Endothelial cell of umbilical vein (primary cell): ENCODE measurements at regions not wholly inside any gene's neighbourhood (a gene's known extent, or its start where the extent isn't known, plus 50 kb on each side); places are given as distances from the start of the nearest gene placed in this dataset.

Source experiments
- BruUV-seq: library from RNA; stranded (reverse); fragments of 400-500 nt; replicated peaks from 2 replicates; lab custom pipeline; 2021; lab: Mats Ljungman, UMichigan
- CTCF ChIA-PET: fragments of 300-600, 350-600 bp; sonication (Branson Sonifier 250); formaldehyde crosslinking; loops from one replicate; lab custom pipeline; 2021; ENCODE audit warnings: antibody characterized with exemption, inconsistent platforms; lab: Charles Lee
- POLR2A ChIA-PET: fragments of 300-600, 350-600 bp; sonication (Branson Sonifier 250); formaldehyde crosslinking; loops from one replicate; lab custom pipeline; 2021; ENCODE audit warnings: antibody characterized with exemption, inconsistent platforms; lab: Charles Lee
- DNase-seq: peaks from one replicate; pipeline ENCODE4 v3.0.0-alpha.2; 2011; ENCODE audit warnings: low read depth, low spot score
- FAIRE-seq: peaks from 2 replicates; lab custom pipeline; 2011; peaks lifted over from hg19 to GRCh38; lab: Jason Lieb, UNC
- H2AFZ ChIP-seq: 2 replicates; pipeline ENCODE4 v1.6.0; 2012; ENCODE audit warnings: low read depth, low read length, control low read depth, inconsistent platforms
- H3K27ac ChIP-seq: 2 replicates; pipeline ENCODE4 v1.5.1; 2011; ENCODE audit warnings: low read depth, mild to moderate bottlenecking, control low read depth, low read length, moderate library complexity; ENCODE audit not compliant: insufficient read depth
- H3K27me3 ChIP-seq, 2 experiments: 2 replicates each; pipeline versions ENCODE4 v1.6.0 to v1.6.1; 2011; ENCODE audit warnings: low read length in 2 of 2, mixed read lengths in 1 of 2; ENCODE audit not compliant: control insufficient read depth in 2 of 2, insufficient read depth in 2 of 2
- H3K36me3 ChIP-seq, 2 experiments: 2 replicates in 1 of 2; 3 replicates in 1 of 2; pipeline ENCODE4 v1.5.1; 2011; ENCODE audit warnings: low read length in 2 of 2, mild to moderate bottlenecking in 1 of 2, moderate library complexity in 1 of 2; ENCODE audit not compliant: control insufficient read depth in 2 of 2, insufficient read depth in 2 of 2; ENCODE audit errors: extremely low read depth in 1 of 2
- H3K4me1 ChIP-seq: 3 replicates; pipeline ENCODE4 v1.5.1; 2011; ENCODE audit warnings: mild to moderate bottlenecking, low read length; ENCODE audit not compliant: control insufficient read depth, insufficient read depth; ENCODE audit errors: extremely low read depth
- H3K4me2 ChIP-seq: 2 replicates; pipeline ENCODE4 v1.6.1; 2011; ENCODE audit warnings: low read length, control low read depth, mixed read lengths; ENCODE audit not compliant: insufficient read depth
- H3K4me3 ChIP-seq, 3 experiments: fragments of 200-600 bp in 1 of 3; sonication (generic), shearing (Covaris generic) in 1 of 3; replicated peaks in 1 of 3; 2 replicates each; pipeline ENCODE4 v1.5.1; 2011 to 2016; ENCODE audit warnings: control low read depth in 3 of 3, low read length in 3 of 3, mild to moderate bottlenecking in 2 of 3, inconsistent platforms in 1 of 3, low read depth in 1 of 3, moderate library complexity in 1 of 3; ENCODE audit not compliant: insufficient read depth in 1 of 3
- H3K79me2 ChIP-seq: 2 replicates; pipeline ENCODE4 v1.6.0; 2012; ENCODE audit warnings: low read length, inconsistent platforms; ENCODE audit not compliant: control insufficient read depth, insufficient read depth
- H3K9ac ChIP-seq: replicated peaks from 2 replicates; pipeline ENCODE3; 2011; ENCODE audit warnings: low read length, control low read depth; ENCODE audit not compliant: insufficient read depth; ENCODE audit errors: extremely low read depth
- H3K9me1 ChIP-seq: replicated peaks from 3 replicates; pipeline ENCODE4 v1.6.0; 2011; ENCODE audit warnings: mild to moderate bottlenecking, low read length; ENCODE audit not compliant: control insufficient read depth, insufficient read depth; ENCODE audit errors: extremely low read depth
- H3K9me3 ChIP-seq: replicated peaks from 2 replicates; pipeline ENCODE4 v1.5.1; 2012; ENCODE audit warnings: low read length, inconsistent platforms; ENCODE audit not compliant: control insufficient read depth, insufficient read depth
- H4K20me1 ChIP-seq: replicated peaks from 2 replicates; pipeline ENCODE3; 2011; ENCODE audit warnings: mild to moderate bottlenecking, low read length; ENCODE audit not compliant: control insufficient read depth, insufficient read depth; ENCODE audit errors: extremely low read depth
- EZH2 ChIP-seq: IDR thresholded peaks from 2 replicates; pipeline ENCODE4 v1.6.1; 2012; ENCODE audit warnings: borderline replicate concordance, low read depth, mild to moderate bottlenecking, moderate library complexity, low read length, inconsistent platforms; ENCODE audit not compliant: severe bottlenecking
- FOS ChIP-seq: IDR thresholded peaks from 2 replicates; pipeline ENCODE4 v1.6.1; 2011; ENCODE audit warnings: mild to moderate bottlenecking, low read length, moderate library complexity, borderline replicate concordance; ENCODE audit not compliant: insufficient read depth
- GATA2 ChIP-seq: IDR thresholded peaks from 2 replicates; pipeline ENCODE4 v1.7.0; 2011; ENCODE audit warnings: low read depth, mild to moderate bottlenecking, moderate library complexity, mixed read lengths, low read length; ENCODE audit not compliant: insufficient read length, insufficient read depth
- JUN ChIP-seq: IDR thresholded peaks from 2 replicates; pipeline ENCODE4 v1.6.1; 2011; ENCODE audit warnings: borderline replicate concordance, low read depth; ENCODE audit not compliant: insufficient read length, insufficient read depth
- MYC ChIP-seq: IDR thresholded peaks from one replicate; pipeline ENCODE4 v1.6.1; 2011; ENCODE audit warnings: mild to moderate bottlenecking, low read depth, low read length
- POLR2A ChIP-seq: IDR thresholded peaks from 2 replicates; pipeline ENCODE4 v1.6.1; 2012; ENCODE audit warnings: low read depth, mild to moderate bottlenecking, control low read depth, low read length
- POLR2AphosphoS5 ChIP-seq: IDR thresholded peaks from 2 replicates; pipeline ENCODE4 v1.6.1; 2012; ENCODE audit warnings: low read depth, mild to moderate bottlenecking, control low read depth, low read length, moderate library complexity; ENCODE audit not compliant: insufficient read depth
- dilution Hi-C: fragments of 300-500 bp; cut with MboI; formaldehyde crosslinking; loops from one replicate; pipeline ENCODE4 v1.15.0; 2019; ENCODE audit warnings: low sequenced_read_pairs; ENCODE audit not compliant: extremely low pct_ligation_motif_present
- intact Hi-C: fragments of 100-400 bp; cut with micrococcal nuclease; formaldehyde crosslinking; loops from one replicate; pipeline ENCODE4 v1.10.0; 2022
- TF ChIP-seq, protein P1 (sequence below): IDR thresholded peaks from 2 replicates; pipeline ENCODE4 v1.6.1; 2011; ENCODE audit not compliant: insufficient read depth, insufficient read length
- TF ChIP-seq, protein P2 (sequence below), 2 donors: IDR thresholded peaks; 1 replicate in 1 of 2; 2 replicates in 1 of 2; pipeline ENCODE4 v1.5.1; 2011; ENCODE audit warnings: low read length in 2 of 2, mild to moderate bottlenecking in 2 of 2, moderate library complexity in 2 of 2, control low read depth in 1 of 2, inconsistent platforms in 1 of 2, low read depth in 1 of 2; ENCODE audit not compliant: insufficient read depth in 1 of 2; ENCODE audit errors: extremely low read depth in 1 of 2

DNA sequence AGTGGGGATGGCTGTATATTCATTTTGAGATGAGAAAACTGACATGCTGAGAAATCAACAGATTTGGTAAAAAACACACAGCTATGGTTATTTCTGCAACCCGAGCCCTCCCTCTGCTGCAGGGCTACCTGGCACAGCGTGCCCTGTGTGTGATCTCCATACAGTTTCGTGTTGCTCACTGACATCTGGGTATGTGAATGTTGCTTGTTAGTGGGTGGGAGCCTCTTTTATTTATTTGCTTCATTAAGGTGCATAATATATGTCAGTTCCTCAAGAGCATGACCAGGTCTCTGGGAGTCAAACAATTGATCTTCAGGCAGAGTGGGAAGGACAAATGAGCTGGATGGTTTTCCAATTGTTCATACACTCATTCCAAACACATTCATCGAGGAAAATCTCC lies 139.1 kb upstream of the FHL2 start:
- CTCF ChIA-PET, result interaction anchor here (0.8 to 1.2 kb wide), 5 partner anchors 8 to 45 kb away, joined by 3 to 5 read pairs (median 3); no protein-coding TSS in a partner anchor
- dilution Hi-C loops, result no loop called here

DNA sequence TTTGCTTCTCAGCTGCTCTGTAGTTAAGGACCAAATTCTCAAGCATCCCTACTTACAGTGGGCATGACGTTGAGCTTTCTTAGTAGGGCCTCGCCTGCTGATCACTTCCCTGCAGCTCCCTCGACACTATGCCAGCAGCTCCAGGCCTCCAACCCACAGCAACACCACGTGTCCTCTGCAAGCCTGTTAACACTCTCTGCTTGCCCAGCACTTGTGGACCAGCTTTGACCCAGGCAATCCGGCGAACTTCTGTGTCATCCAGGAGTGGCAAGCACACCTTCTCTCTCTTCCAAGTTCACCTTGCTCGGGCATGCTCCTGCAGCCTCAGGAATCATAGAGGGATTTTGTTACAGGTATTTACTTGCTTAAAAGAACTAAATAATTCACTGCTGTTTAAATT lies 138.6 kb upstream of the FHL2 start:
- FAIRE-seq, result no peak
- Histone ChIP-seq H3K9ac (no peak overlapping the region), H3K9me1 (no peaks in the 10 kb centered on the region), H4K20me1 (no peaks in the 10 kb centered on the region), H3K79me2 (no peaks in the 10 kb centered on the region), H2AFZ (no peak overlapping the region), H3K27ac (no peak overlapping the region), H3K4me3 (no peak overlapping the region), H3K27me3 (peaks cover 6 to 13% of the 10 kb centered on the region in 2 experiments), H3K4me1 (peaks cover 5% of the 10 kb centered on the region), H3K4me2 (no peak overlapping the region), H3K9me3 (no peaks in the 10 kb centered on the region), H3K36me3 (no peaks in the 10 kb centered on the region)
- BruUV-seq, result no TSS peak
- no peak for TF ChIP-seq POLR2AphosphoS5
- TF ChIP-seq MYC, result no peak
- TF ChIP-seq, protein P1, sequence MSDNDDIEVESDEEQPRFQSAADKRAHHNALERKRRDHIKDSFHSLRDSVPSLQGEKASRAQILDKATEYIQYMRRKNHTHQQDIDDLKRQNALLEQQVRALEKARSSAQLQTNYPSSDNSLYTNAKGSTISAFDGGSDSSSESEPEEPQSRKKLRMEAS, result no peak
- TF ChIP-seq EZH2, result no peak
- TF ChIP-seq FOS, result no peak
- TF ChIP-seq, protein P2, sequence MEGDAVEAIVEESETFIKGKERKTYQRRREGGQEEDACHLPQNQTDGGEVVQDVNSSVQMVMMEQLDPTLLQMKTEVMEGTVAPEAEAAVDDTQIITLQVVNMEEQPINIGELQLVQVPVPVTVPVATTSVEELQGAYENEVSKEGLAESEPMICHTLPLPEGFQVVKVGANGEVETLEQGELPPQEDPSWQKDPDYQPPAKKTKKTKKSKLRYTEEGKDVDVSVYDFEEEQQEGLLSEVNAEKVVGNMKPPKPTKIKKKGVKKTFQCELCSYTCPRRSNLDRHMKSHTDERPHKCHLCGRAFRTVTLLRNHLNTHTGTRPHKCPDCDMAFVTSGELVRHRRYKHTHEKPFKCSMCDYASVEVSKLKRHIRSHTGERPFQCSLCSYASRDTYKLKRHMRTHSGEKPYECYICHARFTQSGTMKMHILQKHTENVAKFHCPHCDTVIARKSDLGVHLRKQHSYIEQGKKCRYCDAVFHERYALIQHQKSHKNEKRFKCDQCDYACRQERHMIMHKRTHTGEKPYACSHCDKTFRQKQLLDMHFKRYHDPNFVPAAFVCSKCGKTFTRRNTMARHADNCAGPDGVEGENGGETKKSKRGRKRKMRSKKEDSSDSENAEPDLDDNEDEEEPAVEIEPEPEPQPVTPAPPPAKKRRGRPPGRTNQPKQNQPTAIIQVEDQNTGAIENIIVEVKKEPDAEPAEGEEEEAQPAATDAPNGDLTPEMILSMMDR (IDR thresholded peaks at IDR 0.05; ENCODE audit: extremely low read depth in 1 of 2, insufficient read depth in 1 of 2, low read depth in 1 of 2, low read length in 2 of 2), result no peak
- TF ChIP-seq GATA2, result no peak
- no peak for TF ChIP-seq JUN
- no peak for TF ChIP-seq POLR2A
- intact Hi-C loops, result no loop called here
- CTCF ChIA-PET, result interaction anchor here (0.8 to 1.2 kb wide), 3 partner anchors 8 to 45 kb away, joined by 3 to 4 read pairs (median 3); no protein-coding TSS in a partner anchor
- dilution Hi-C loops, result no loop called here
- POLR2A ChIA-PET, result no interaction called here
- no peak for DNase-seq

More for the DNA sequence above, 139.1 kb upstream of the FHL2 start:
- Histone ChIP-seq H3K4me1 (peaks cover 5% of the 10 kb centered on the region), H3K9me3 (no peaks in the 10 kb centered on the region), H3K27me3 (peaks cover 5 to 9% of the 10 kb centered on the region in 2 experiments), H3K9ac (no peak overlapping the region), H3K27ac (no peak overlapping the region), H4K20me1 (no peaks in the 10 kb centered on the region), H3K9me1 (no peaks in the 10 kb centered on the region), H3K4me3 (no peak overlapping the region), H3K79me2 (no peaks in the 10 kb centered on the region), H3K36me3 (no peaks in the 10 kb centered on the region), H3K4me2 (no peak overlapping the region), H2AFZ (no peak overlapping the region)
- TF ChIP-seq, protein P1, result no peak
- TF ChIP-seq GATA2, result no peak
- TF ChIP-seq POLR2A, result no peak
- no peak for TF ChIP-seq JUN
- BruUV-seq, result no TSS peak
- no peak for DNase-seq
- POLR2A ChIA-PET, result no interaction called here
- intact Hi-C loops, result no loop called here
- FAIRE-seq, result no peak
